Tibial nerve (tissue), 4 donors: ENCODE measurements at regions not wholly inside any gene's neighbourhood (a gene's known extent, or its start where the extent isn't known, plus 50 kb on each side); places are given as distances from the start of the nearest gene placed in this dataset.

Source experiments
- CTCF ChIP-seq, 5 experiments: fragments of 200-600 bp in 3 of 5; fragments of 450-650 bp in 2 of 5; sonication (generic) in 3 of 5; IDR thresholded peaks; one replicate each; pipeline ENCODE4 v1.5.1; 2016 to 2019; ENCODE audit warnings: antibody characterized with exemption in 5 of 5, mild to moderate bottlenecking in 3 of 5, moderate library complexity in 2 of 5
- EP300 ChIP-seq, 2 donors: sonication (generic); formaldehyde crosslinking; IDR thresholded peaks; one replicate each; pipeline ENCODE4 v1.6.1; 2017; ENCODE audit warnings: antibody characterized with exemption in 2 of 2, mild to moderate bottlenecking in 1 of 2
- POLR2A ChIP-seq, 2 donors: fragments of 450-650 bp; IDR thresholded peaks; one replicate each; pipeline ENCODE4 v1.6.1; 2017; ENCODE audit warnings: antibody characterized with exemption in 2 of 2, mild to moderate bottlenecking in 2 of 2, moderate library complexity in 2 of 2

- TF ChIP-seq CTCF (IDR thresholded peaks at IDR 0.05) (no peak), POLR2A (IDR thresholded peaks at IDR 0.05) (no peak), EP300 (IDR thresholded peaks at IDR 0.05) (no peak)
Observed at GRCh38 chr2:122168799-122169198, 413.3 kb downstream of the TSN start.
